ENCODE measurements at regions not wholly inside any gene's neighbourhood (a gene's known extent, or its start where the extent isn't known, plus 50 kb on each side); places are given as distances from the start of the nearest gene placed in this dataset.

GRCh38 chr2:144937910-144938709 lies 418.2 kb upstream of the ZEB2 start:
- no peak for TF ChIP-seq CTCF (IDR thresholded peaks at IDR 0.05; ENCODE audit: poor library complexity, severe bottlenecking)
- Histone ChIP-seq H3K4me3 (ENCODE audit: severe bottlenecking) (no peak overlapping the region), H3K27me3 (ENCODE audit: insufficient read depth, poor library complexity, severe bottlenecking) (no peaks in the 10 kb centered on the region), H3K4me1 (ENCODE audit: insufficient read depth, poor library complexity, severe bottlenecking) (peaks cover 26% of the 10 kb centered on the region), H3K27ac (ENCODE audit: poor library complexity, severe bottlenecking) (peak overlapping the region; percentile 3), H3K9me3 (ENCODE audit: severe bottlenecking) (no peaks in the 10 kb centered on the region), H3K36me3 (ENCODE audit: low read depth) (no peaks in the 10 kb centered on the region)
- no peak for DNase-seq (ENCODE audit: low spot score)
- 0 out of 3 replicates have a peak, but pooled peaks have one; percentile 31 for ATAC-seq (ENCODE audit: low read depth)

DNA sequence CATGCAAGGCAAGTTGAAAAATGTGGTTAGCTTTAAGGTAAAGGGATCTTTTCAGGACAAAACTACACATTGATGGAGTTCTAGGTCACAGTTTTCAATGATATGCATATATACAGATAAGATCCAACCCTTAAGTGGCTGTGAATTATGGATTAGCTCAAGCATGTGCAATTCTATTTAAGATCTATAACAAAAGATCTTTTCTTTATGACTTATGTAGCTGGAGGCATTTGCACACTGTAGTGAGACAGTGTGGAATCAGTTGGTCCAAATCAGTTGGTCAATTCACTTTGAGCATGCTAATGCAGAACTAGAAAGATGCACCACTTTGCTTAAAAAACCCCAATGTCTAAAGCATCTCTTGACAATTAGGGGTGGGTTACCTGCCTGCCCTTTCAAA lies 417.1 kb upstream of the ZEB2 start:
- no peaks in the 10 kb centered on the region for H3K9me3 ChIP-seq (ENCODE audit: severe bottlenecking)
- H3K27ac ChIP-seq (ENCODE audit: poor library complexity, severe bottlenecking), result no peak overlapping the region
- peaks cover 17% of the 10 kb centered on the region for H3K4me1 ChIP-seq (ENCODE audit: insufficient read depth, poor library complexity, severe bottlenecking)
- H3K4me3 ChIP-seq (ENCODE audit: severe bottlenecking), result no peak overlapping the region
- TF ChIP-seq CTCF (IDR thresholded peaks at IDR 0.05; ENCODE audit: poor library complexity, severe bottlenecking), result no peak
- no peaks in the 10 kb centered on the region for H3K27me3 ChIP-seq (ENCODE audit: insufficient read depth, poor library complexity, severe bottlenecking)
- DNase-seq (ENCODE audit: low spot score) (no peak), ATAC-seq (ENCODE audit: low read depth) (no peak)
- no peaks in the 10 kb centered on the region for H3K36me3 ChIP-seq (ENCODE audit: low read depth)

DNA sequence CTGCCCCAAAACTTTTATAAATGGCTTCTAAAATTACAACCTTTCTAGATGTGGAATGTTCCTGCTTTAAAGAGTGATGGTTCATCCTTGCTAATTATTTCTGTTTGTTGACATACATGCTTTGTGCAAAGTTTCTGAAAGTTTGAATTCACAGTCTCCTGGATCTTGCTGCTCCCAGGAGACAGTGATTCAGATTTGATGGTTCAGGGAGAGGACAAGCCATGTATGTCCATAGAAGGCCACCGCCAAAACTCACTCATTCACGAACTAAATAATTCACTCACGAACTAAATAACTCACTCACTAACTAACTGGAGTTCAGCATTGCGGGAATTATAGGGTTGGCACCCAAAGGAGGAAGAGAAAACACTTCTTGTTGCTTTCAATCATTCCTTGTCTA lies 416.5 kb upstream of the ZEB2 start:
- H3K27ac ChIP-seq (ENCODE audit: poor library complexity, severe bottlenecking), result no peak overlapping the region
- ATAC-seq (ENCODE audit: low read depth) (no peak), DNase-seq (ENCODE audit: low spot score) (no peak)
- no peak overlapping the region for H3K4me3 ChIP-seq (ENCODE audit: severe bottlenecking)
- no peaks in the 10 kb centered on the region for H3K9me3 ChIP-seq (ENCODE audit: severe bottlenecking)
- TF ChIP-seq CTCF (IDR thresholded peaks at IDR 0.05; ENCODE audit: poor library complexity, severe bottlenecking), result no peak
- H3K36me3 ChIP-seq (ENCODE audit: low read depth), result no peaks in the 10 kb centered on the region
- no peaks in the 10 kb centered on the region for H3K27me3 ChIP-seq (ENCODE audit: insufficient read depth, poor library complexity, severe bottlenecking)
- H3K4me1 ChIP-seq (ENCODE audit: insufficient read depth, poor library complexity, severe bottlenecking), result peaks cover 17% of the 10 kb centered on the region

DNA sequence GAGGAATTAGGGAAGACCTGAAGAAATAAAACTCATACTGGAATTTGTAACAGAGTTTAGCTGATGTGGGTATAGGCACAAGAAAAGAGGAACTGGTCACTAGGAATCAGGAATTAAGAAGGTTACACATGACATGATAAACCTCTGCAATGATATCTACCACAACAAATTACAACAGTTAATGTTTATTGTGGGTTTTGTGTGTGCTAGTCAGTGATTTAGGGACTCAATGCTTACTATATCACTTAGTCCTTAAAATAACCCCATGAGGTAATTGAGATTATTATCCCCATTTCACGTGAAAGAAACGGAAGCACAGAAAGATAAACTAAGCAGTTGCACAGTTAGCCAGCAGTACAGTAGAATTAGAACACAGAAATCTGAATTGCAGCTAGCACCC lies 415.8 kb upstream of the ZEB2 start:
- ATAC-seq (ENCODE audit: low read depth), result no peak
- Histone ChIP-seq H3K4me1 (ENCODE audit: insufficient read depth, poor library complexity, severe bottlenecking) (peaks cover 17% of the 10 kb centered on the region), H3K27ac (ENCODE audit: poor library complexity, severe bottlenecking) (no peak overlapping the region), H3K4me3 (ENCODE audit: severe bottlenecking) (no peak overlapping the region), H3K36me3 (ENCODE audit: low read depth) (no peaks in the 10 kb centered on the region), H3K27me3 (ENCODE audit: insufficient read depth, poor library complexity, severe bottlenecking) (no peaks in the 10 kb centered on the region), H3K9me3 (ENCODE audit: severe bottlenecking) (no peaks in the 10 kb centered on the region)
- DNase-seq (ENCODE audit: low spot score), result no peak
- no peak for TF ChIP-seq CTCF (IDR thresholded peaks at IDR 0.05; ENCODE audit: poor library complexity, severe bottlenecking)

GRCh38 chr2:144935191-144935590 lies 415.3 kb upstream of the ZEB2 start:
- DNase-seq (ENCODE audit: low spot score) (no peak), ATAC-seq (ENCODE audit: low read depth) (no peak)
- Histone ChIP-seq H3K4me1 (ENCODE audit: insufficient read depth, poor library complexity, severe bottlenecking) (peaks cover 17% of the 10 kb centered on the region), H3K4me3 (ENCODE audit: severe bottlenecking) (no peak overlapping the region), H3K27ac (ENCODE audit: poor library complexity, severe bottlenecking) (no peak overlapping the region), H3K27me3 (ENCODE audit: insufficient read depth, poor library complexity, severe bottlenecking) (no peaks in the 10 kb centered on the region), H3K9me3 (ENCODE audit: severe bottlenecking) (no peaks in the 10 kb centered on the region), H3K36me3 (ENCODE audit: low read depth) (no peaks in the 10 kb centered on the region)
- TF ChIP-seq CTCF (IDR thresholded peaks at IDR 0.05; ENCODE audit: poor library complexity, severe bottlenecking), result no peak

Data from RWPE2 (cell line).